B cell (primary cell): ENCODE measurements at regions not wholly inside any gene's neighbourhood (a gene's known extent, or its start where the extent isn't known, plus 50 kb on each side); places are given as distances from the start of the nearest gene placed in this dataset.

Source experiments
- ATAC-seq: fragments of 200-7000 bp; cut with Tn5 transposase; one replicate; pipeline ENCODE4 v1.10.0; 2021; ENCODE audit warnings: low read depth, mild to moderate bottlenecking, moderate number of reproducible peaks, moderate library complexity
- CTCF ChIA-PET: fragments of 350-600 bp; sonication (Branson Sonifier 250); formaldehyde crosslinking; loops from one replicate; lab custom pipeline; 2021; ENCODE audit warnings: antibody characterized with exemption, inconsistent platforms; lab: Charles Lee
- POLR2A ChIA-PET: fragments of 350-600 bp; sonication (Branson Sonifier 250); formaldehyde crosslinking; loops from one replicate; lab custom pipeline; 2021; ENCODE audit warnings: antibody characterized with exemption; lab: Charles Lee
- DNase-seq: peaks from one replicate; pipeline ENCODE4 v3.0.0; 2013
- H2AFZ ChIP-seq: 2 replicates; pipeline ENCODE4 v1.6.1; 2012; ENCODE audit warnings: mild to moderate bottlenecking, low read depth, low read length; ENCODE audit not compliant: insufficient read depth, poor library complexity, severe bottlenecking
- H3K27ac ChIP-seq, 2 donors: 1 replicate in 1 of 2; 2 replicates in 1 of 2; pipeline ENCODE4 v1.5.1; 2012 to 2013; ENCODE audit warnings: low read length in 2 of 2, mild to moderate bottlenecking in 2 of 2, moderate library complexity in 1 of 2
- H3K27me3 ChIP-seq, 4 experiments: fragments of 200-600 bp in 1 of 4; sonication (generic) in 1 of 4; replicated peaks in 1 of 4; 1 replicate in 2 of 4; 2 replicates in 2 of 4; pipeline versions ENCODE4 v1.6.1 to v1.7.0; 2013 to 2016; ENCODE audit warnings: low read length in 3 of 4, mild to moderate bottlenecking in 2 of 4, mixed read lengths in 1 of 4, moderate library complexity in 1 of 4; ENCODE audit not compliant: insufficient read depth in 4 of 4, control insufficient read depth in 3 of 4; ENCODE audit errors: control extremely low read depth in 1 of 4
- H3K36me3 ChIP-seq, 2 experiments: replicated peaks in 1 of 2; 1 replicate in 1 of 2; 2 replicates in 1 of 2; pipeline versions ENCODE4 v1.6.1 to v1.7.1; 2013; ENCODE audit warnings: low read length in 1 of 2; ENCODE audit not compliant: insufficient read depth in 2 of 2, control insufficient read depth in 1 of 2; ENCODE audit errors: control extremely low read depth in 1 of 2, extremely low read depth in 1 of 2
- H3K4me1 ChIP-seq, 2 donors: fragments of 200-600 bp in 1 of 2; sonication (generic) in 1 of 2; 1 replicate in 1 of 2; 2 replicates in 1 of 2; pipeline versions ENCODE4 v1.5.1 to v1.6.1; 2013 to 2017; ENCODE audit warnings: low read length in 2 of 2; ENCODE audit not compliant: control insufficient read depth in 2 of 2, insufficient read depth in 2 of 2
- H3K4me2 ChIP-seq: replicated peaks from 2 replicates; pipeline ENCODE3; 2012; ENCODE audit warnings: mild to moderate bottlenecking, low read depth, low read length; ENCODE audit not compliant: poor library complexity, severe bottlenecking
- H3K4me3 ChIP-seq, 5 experiments: fragments of 200-600 bp in 1 of 5; sonication (generic) in 1 of 5; 1 replicate in 3 of 5; 2 replicates in 2 of 5; pipeline versions ENCODE4 v1.5.1 to v1.7.0; 2011 to 2016; ENCODE audit warnings: low read length in 4 of 5, mild to moderate bottlenecking in 4 of 5, low read depth in 2 of 5, control low read depth in 1 of 5, moderate library complexity in 1 of 5; ENCODE audit not compliant: insufficient read depth in 1 of 5; ENCODE audit errors: control extremely low read depth in 1 of 5, extremely low read depth in 1 of 5
- H3K79me2 ChIP-seq: fragments of 200-600 bp; sonication (generic); one replicate; pipeline ENCODE4 v1.6.0; 2016; ENCODE audit warnings: low read length; ENCODE audit not compliant: control insufficient read depth, insufficient read depth
- H3K9ac ChIP-seq: fragments of 200-600 bp; sonication (generic); 2 replicates; pipeline ENCODE4 v1.6.1; 2017; ENCODE audit warnings: mild to moderate bottlenecking, low read length, moderate library complexity
- H3K9me3 ChIP-seq, 3 donors: one replicate each; pipeline versions ENCODE4 v1.6.1 to v1.7.1; 2013; ENCODE audit warnings: low read length in 2 of 3; ENCODE audit not compliant: control insufficient read depth in 2 of 3, insufficient read depth in 1 of 3; ENCODE audit errors: control extremely low read depth in 1 of 3
- H4K20me1 ChIP-seq: 2 replicates; pipeline ENCODE4 v1.6.0; 2012; ENCODE audit warnings: mild to moderate bottlenecking, low read length; ENCODE audit not compliant: insufficient read depth, control insufficient read depth, poor library complexity, severe bottlenecking
- H3K27ac Mint-ChIP-seq: one replicate; pipeline ENCODE4 v1.8.0; 2021; ENCODE audit warnings: mixed read lengths
- H3K27me3 Mint-ChIP-seq: one replicate; pipeline ENCODE4 v1.8.0; 2021; ENCODE audit warnings: mixed read lengths
- H3K4me1 Mint-ChIP-seq: one replicate; pipeline ENCODE4 v1.8.0; 2021; ENCODE audit warnings: mixed read lengths
- H3K4me3 Mint-ChIP-seq: one replicate; pipeline ENCODE4 v1.8.0; 2021; ENCODE audit warnings: mixed read lengths
- H3K9me3 Mint-ChIP-seq: one replicate; pipeline ENCODE4 v1.8.0; 2022; ENCODE audit warnings: mixed read lengths; ENCODE audit not compliant: insufficient read depth
- CTCF ChIP-seq: fragments of 200-600 bp; IDR thresholded peaks from one replicate; pipeline ENCODE4 v1.8.0; 2022; ENCODE audit warnings: antibody characterized with exemption, mild to moderate bottlenecking
- EZH2 ChIP-seq: IDR thresholded peaks from 2 replicates; pipeline ENCODE4 v1.6.1; 2012; ENCODE audit warnings: borderline replicate concordance, low read depth, mild to moderate bottlenecking, moderate library complexity, low read length; ENCODE audit not compliant: insufficient read depth, poor library complexity, severe bottlenecking
- WGBS: methylation state at CpG from one replicate; pipeline ENCODE4 v1.1.5; 2013; ENCODE audit warnings: missing lambda C conversion rate; ENCODE audit not compliant: insufficient coverage; 5-methylcytosine and 5-hydroxymethylcytosine counted together
- intact Hi-C: fragments of 100-400 bp; cut with micrococcal nuclease; formaldehyde crosslinking; loops from one replicate; pipeline ENCODE4 v1.10.0; 2022

DNA sequence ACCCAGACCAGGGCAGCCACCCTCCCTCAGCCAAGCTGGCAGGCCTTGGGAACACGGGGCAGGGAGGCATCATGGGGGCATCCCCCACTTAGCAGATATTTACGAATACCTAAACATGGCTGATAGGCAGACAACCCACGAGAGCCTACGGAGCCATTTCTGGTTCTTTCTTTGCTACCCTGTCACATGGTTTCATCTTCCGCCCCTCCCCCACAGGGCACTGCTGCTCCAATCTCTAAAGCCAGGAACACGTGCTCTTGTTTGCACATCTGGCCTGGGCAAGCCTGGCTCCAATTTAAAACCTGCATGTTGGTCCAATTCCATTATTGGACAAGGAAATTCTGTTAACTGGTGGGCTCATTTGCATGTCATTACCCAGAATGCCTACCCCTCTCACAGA, 447.4 kb upstream of the NR2F2 start:
- ATAC-seq: no peak
- no peak overlapping the region for H3K27ac ChIP-seq
- no peak overlapping the region for H3K4me3 Mint-ChIP-seq
- no peaks in the 10 kb centered on the region for H4K20me1 ChIP-seq
- POLR2A ChIA-PET: no interaction called here
- H3K36me3 ChIP-seq: no peaks in the 10 kb centered on the region
- DNase-seq: no peak
- TF ChIP-seq EZH2 (no peak), CTCF (no peak)
- no peak overlapping the region for H2AFZ ChIP-seq
- peaks cover 0 to 4% (median 2%) of the 10 kb centered on the region in 3 donors for H3K9me3 ChIP-seq
- no peak overlapping the region for H3K4me2 ChIP-seq
- H3K9me3 Mint-ChIP-seq: no peaks in the 10 kb centered on the region
- CTCF ChIA-PET: no interaction called here
- no peaks in the 10 kb centered on the region for H3K27me3 ChIP-seq
- H3K79me2 ChIP-seq: no peaks in the 10 kb centered on the region
- H3K4me1 Mint-ChIP-seq: peaks cover 12% of the 10 kb centered on the region
- 93% methylated on average over 6 of the region's 6 CpGs for WGBS
- no peak overlapping the region for H3K27ac Mint-ChIP-seq
- H3K4me1 ChIP-seq: no peaks in the 10 kb centered on the region
- intact Hi-C loops: no loop called here
- no peak overlapping the region for H3K9ac ChIP-seq
- H3K4me3 ChIP-seq: no peak overlapping the region
- H3K27me3 Mint-ChIP-seq: no peaks in the 10 kb centered on the region

GRCh38 chr15:95884276-95884675, 446.2 kb upstream of the NR2F2 start:
- Histone ChIP-seq H3K4me2 (no peak overlapping the region), H3K4me1 (no peaks in the 10 kb centered on the region), H3K9ac (no peak overlapping the region), H3K27me3 (no peaks in the 10 kb centered on the region), H3K27ac (no peak overlapping the region), H3K36me3 (no peaks in the 10 kb centered on the region), H3K4me3 (no peak overlapping the region), H3K9me3 (peaks cover 0 to 4% (median 2%) of the 10 kb centered on the region in 3 donors), H2AFZ (no peak overlapping the region), H3K79me2 (no peaks in the 10 kb centered on the region), H4K20me1 (no peaks in the 10 kb centered on the region)
- intact Hi-C loops: no loop called here
- Mint-ChIP-seq H3K27me3 (no peaks in the 10 kb centered on the region), H3K4me1 (peaks cover 8% of the 10 kb centered on the region), H3K9me3 (no peaks in the 10 kb centered on the region), H3K4me3 (no peak overlapping the region), H3K27ac (no peak overlapping the region)
- ATAC-seq: no peak
- TF ChIP-seq CTCF: no peak
- no peak for TF ChIP-seq EZH2
- 95% methylated on average over 3 of the region's 5 CpGs for WGBS
- no peak for DNase-seq
- POLR2A ChIA-PET: no interaction called here
- CTCF ChIA-PET: no interaction called here
